IgD-negative memory B cell (primary cell): ENCODE measurements at regions not wholly inside any gene's neighbourhood (a gene's known extent, or its start where the extent isn't known, plus 50 kb on each side); places are given as distances from the start of the nearest gene placed in this dataset.

Experiments used
- H3K27ac Mint-ChIP-seq, 3 donors: one replicate each; pipeline ENCODE4 v1.8.0; 2020 to 2022; ENCODE audit warnings: mild to moderate bottlenecking in 3 of 3, mixed read lengths in 3 of 3, moderate library complexity in 1 of 3
- H3K27me3 Mint-ChIP-seq: one replicate; pipeline ENCODE4 v1.8.0; 2021; ENCODE audit warnings: mixed read lengths
- H3K36me3 Mint-ChIP-seq: one replicate; pipeline ENCODE4 v1.8.0; 2020; ENCODE audit warnings: mild to moderate bottlenecking, mixed read lengths
- H3K4me1 Mint-ChIP-seq, 3 donors: one replicate each; pipeline ENCODE4 v1.8.0; 2020 to 2022; ENCODE audit warnings: mixed read lengths in 3 of 3, mild to moderate bottlenecking in 1 of 3
- H3K4me3 Mint-ChIP-seq, 4 donors: one replicate each; pipeline ENCODE4 v1.8.0; 2020 to 2022; ENCODE audit warnings: mild to moderate bottlenecking in 4 of 4, mixed read lengths in 4 of 4, moderate library complexity in 3 of 4
- H3K9me3 Mint-ChIP-seq, 3 donors: one replicate each; pipeline ENCODE4 v1.8.0; 2020 to 2021; ENCODE audit warnings: mixed read lengths in 3 of 3, mild to moderate bottlenecking in 1 of 3

DNA sequence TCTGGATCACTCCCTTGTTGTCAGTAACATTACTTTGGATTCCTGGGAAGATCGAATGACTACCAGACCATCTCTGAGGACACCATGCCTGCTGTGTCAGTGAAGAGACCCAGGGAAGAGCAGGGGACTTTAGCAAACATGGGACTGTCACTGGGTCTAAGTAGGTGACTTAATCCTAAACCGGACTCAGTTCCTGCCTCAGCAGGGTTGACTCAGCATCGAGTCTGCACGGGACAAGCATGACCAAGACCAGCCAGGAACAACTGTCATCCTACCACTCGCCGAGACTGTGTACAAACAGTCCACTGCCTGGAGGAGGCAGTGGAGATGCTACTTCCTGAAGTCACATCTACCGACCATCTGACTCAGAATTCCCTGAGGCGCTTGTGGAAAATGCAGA is 53.2 kb upstream of the RAB4A start:
- H3K27me3 Mint-ChIP-seq: no peaks in the 10 kb centered on the region
- peaks cover 0 to 4% (median 2%) of the 10 kb centered on the region in 3 donors for H3K4me1 Mint-ChIP-seq
- H3K9me3 Mint-ChIP-seq: no peaks in the 10 kb centered on the region
- no peaks in the 10 kb centered on the region for H3K36me3 Mint-ChIP-seq
- no peak overlapping the region for H3K27ac Mint-ChIP-seq
- no peak overlapping the region for H3K4me3 Mint-ChIP-seq

DNA sequence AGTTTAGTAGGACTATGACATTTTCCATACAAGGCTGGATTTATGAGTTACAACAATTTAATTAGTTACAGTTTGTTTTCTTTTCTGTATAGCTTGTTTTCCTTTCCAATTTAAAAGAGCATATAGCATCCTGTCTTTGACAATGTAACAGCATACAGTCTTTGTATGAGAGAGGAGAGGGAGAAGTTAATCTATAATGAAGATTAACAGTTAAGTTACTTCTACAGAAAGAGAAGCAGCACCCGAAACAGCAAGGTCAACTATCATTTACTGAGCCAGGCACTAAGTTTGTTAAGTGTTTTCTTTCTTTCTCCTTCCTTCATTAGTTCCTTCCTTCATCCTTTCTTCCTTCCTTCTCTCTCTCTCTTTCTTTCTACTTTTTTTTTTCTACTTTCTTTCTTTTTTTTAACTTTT is 52.3 kb upstream of the RAB4A start:
- Mint-ChIP-seq H3K4me3 (no peak overlapping the region), H3K9me3 (no peaks in the 10 kb centered on the region)

DNA sequence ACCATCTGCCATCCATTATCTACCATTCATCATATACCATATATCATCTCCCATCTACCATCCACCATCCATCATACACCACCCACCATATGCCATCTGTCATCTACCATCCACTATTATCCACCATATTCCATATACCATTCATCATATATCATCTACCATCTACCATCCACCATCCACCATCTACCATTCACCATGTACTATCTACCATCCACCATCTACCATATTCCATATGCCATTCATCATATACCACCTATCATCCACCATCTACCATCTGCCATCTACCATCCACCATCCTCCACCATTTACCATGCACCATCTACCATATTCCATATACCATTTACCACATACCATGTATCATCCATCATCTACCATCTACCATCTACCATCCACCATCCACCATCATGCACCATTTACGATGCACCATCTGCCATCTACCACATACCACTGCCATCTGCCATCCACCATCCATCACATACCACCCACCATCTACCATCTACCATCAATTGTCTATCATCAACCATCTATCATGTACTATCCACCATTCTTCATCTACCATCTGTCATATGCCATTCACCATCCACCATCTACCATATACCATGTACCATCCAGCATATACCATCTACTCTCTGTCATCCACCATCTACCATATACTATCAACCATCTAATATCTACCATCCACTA is 50.6 kb upstream of the RAB4A start:
- Mint-ChIP-seq H3K27me3 (no peaks in the 10 kb centered on the region), H3K4me3 (no peak overlapping the region), H3K4me1 (peaks cover 0 to 4% (median 2%) of the 10 kb centered on the region in 3 donors), H3K27ac (no peak overlapping the region), H3K9me3 (no peaks in the 10 kb centered on the region), H3K36me3 (no peaks in the 10 kb centered on the region)

More for the DNA sequence above, 52.3 kb upstream of the RAB4A start:
- no peaks in the 10 kb centered on the region for H3K36me3 Mint-ChIP-seq
- H3K27me3 Mint-ChIP-seq: no peaks in the 10 kb centered on the region
- H3K4me1 Mint-ChIP-seq: peaks cover 0 to 4% (median 2%) of the 10 kb centered on the region in 3 donors
- no peak overlapping the region for H3K27ac Mint-ChIP-seq

DNA sequence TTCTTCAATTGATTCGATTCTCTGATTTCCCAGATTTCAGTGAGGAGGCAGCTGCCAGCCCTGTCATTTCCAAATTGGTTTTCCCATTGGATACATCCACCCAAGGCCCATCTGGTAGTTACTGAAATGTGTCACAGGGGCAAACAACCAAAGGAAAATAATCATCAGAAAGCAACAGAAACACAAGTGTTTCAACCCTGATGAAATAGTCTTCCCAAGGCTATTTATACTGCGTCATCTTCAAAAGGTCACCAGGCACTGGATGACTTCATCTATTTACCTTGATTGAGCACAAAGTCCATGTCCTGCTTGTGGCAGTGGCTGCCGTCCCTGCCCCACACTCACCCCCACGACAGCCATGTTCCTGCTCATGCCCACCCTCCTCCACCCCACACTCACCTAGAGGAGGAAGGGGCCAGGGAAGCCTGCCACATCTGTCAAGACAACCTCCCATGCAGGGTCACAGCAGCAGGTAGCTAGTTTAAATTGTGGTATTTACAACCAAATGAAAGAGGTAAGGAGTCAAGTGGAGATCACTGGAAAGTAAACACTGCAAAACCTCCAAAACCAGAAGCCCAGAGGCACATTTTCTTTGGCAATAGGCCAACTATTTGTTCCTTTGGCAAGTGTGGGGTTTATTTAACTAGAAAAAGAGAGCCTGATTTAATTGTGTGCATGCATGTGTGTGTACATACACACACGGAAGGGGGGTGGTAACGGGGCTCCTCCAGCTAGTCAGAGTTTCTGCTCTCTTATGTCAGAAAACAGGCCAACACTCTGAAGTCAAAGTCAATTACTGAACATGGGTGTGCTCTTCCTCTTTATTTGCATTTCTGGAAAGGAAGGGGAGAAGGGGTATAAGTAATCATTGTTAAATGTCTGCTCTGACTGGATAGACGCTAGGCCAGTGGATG is 49.5 kb upstream of the RAB4A start:
- H3K4me1 Mint-ChIP-seq: peaks cover 0 to 4% (median 2%) of the 10 kb centered on the region in 3 donors
- no peaks in the 10 kb centered on the region for H3K36me3 Mint-ChIP-seq
- no peaks in the 10 kb centered on the region for H3K9me3 Mint-ChIP-seq
- H3K27ac Mint-ChIP-seq: no peak overlapping the region
- no peaks in the 10 kb centered on the region for H3K27me3 Mint-ChIP-seq
- H3K4me3 Mint-ChIP-seq: peak overlapping the region in 1 of 4 donors; percentile 52
